Hepatocyte (in vitro differentiated cells): ENCODE measurements at regions not wholly inside any gene's neighbourhood (a gene's known extent, or its start where the extent isn't known, plus 50 kb on each side); places are given as distances from the start of the nearest gene placed in this dataset.

Experiments
- DNase-seq: peaks from one replicate; pipeline ENCODE4 v3.0.0-alpha.2; 2016; ENCODE audit warnings: low spot score
- H2AFZ ChIP-seq: fragments of 200-600 bp; sonication (generic); 2 replicates; pipeline ENCODE4 v1.6.0; 2016; ENCODE audit warnings: antibody characterized with exemption, mild to moderate bottlenecking
- H3K27ac ChIP-seq: fragments of 200-600 bp; sonication (generic); 2 replicates; pipeline ENCODE4 v1.5.1; 2016; ENCODE audit warnings: mild to moderate bottlenecking
- H3K27me3 ChIP-seq: fragments of 200-600 bp; sonication (generic); 2 replicates; pipeline ENCODE4 v1.6.1; 2016
- H3K36me3 ChIP-seq: fragments of 200-600 bp; sonication (generic); replicated peaks from 2 replicates; pipeline ENCODE4 v1.5.1; 2016; ENCODE audit warnings: low read depth; ENCODE audit not compliant: insufficient read depth
- H3K4me1 ChIP-seq: fragments of 200-600 bp; sonication (generic); 2 replicates; pipeline ENCODE4 v1.5.1; 2016; ENCODE audit warnings: mild to moderate bottlenecking, moderate library complexity; ENCODE audit not compliant: insufficient read depth
- H3K4me2 ChIP-seq: fragments of 200-600 bp; sonication (generic); 2 replicates; pipeline ENCODE4 v1.6.0; 2016
- H3K4me3 ChIP-seq: fragments of 200-600 bp; sonication (generic); 2 replicates; pipeline ENCODE4 v1.5.1; 2016; ENCODE audit warnings: mild to moderate bottlenecking
- H3K79me2 ChIP-seq: fragments of 200-600 bp; sonication (generic); 2 replicates; pipeline ENCODE4 v1.6.0; 2017; ENCODE audit warnings: mild to moderate bottlenecking
- H3K9me2 ChIP-seq: fragments of 200-600 bp; sonication (generic); replicated peaks from 2 replicates; pipeline ENCODE4 v1.6.0; 2017; ENCODE audit warnings: mild to moderate bottlenecking; ENCODE audit not compliant: insufficient read depth
- H3K9me3 ChIP-seq: fragments of 200-600 bp; sonication (generic); 2 replicates; pipeline ENCODE4 v1.5.1; 2016; ENCODE audit warnings: low read depth, mild to moderate bottlenecking
- H4K20me1 ChIP-seq: fragments of 200-600 bp; sonication (generic); 2 replicates; pipeline ENCODE4 v1.6.0; 2016; ENCODE audit warnings: mild to moderate bottlenecking; ENCODE audit not compliant: insufficient read depth, poor library complexity, severe bottlenecking
- EZH2 ChIP-seq: fragments of 200-600 bp; sonication (generic); IDR thresholded peaks from 2 replicates; pipeline ENCODE4 v1.6.1; 2016; ENCODE audit warnings: antibody characterized with exemption, mild to moderate bottlenecking, borderline replicate concordance
- EZH2phosphoT487 ChIP-seq: fragments of 200-600 bp; sonication (generic); IDR thresholded peaks from one replicate; pipeline ENCODE4 v1.6.1; 2018; ENCODE audit warnings: antibody characterized with exemption, mild to moderate bottlenecking, low read depth, moderate library complexity; ENCODE audit not compliant: unreplicated experiment, severe bottlenecking
- WGBS: methylation state at CpG from one replicate; pipeline ENCODE4 v1.1.6; 2016; ENCODE audit warnings: low lambda C conversion rate; ENCODE audit errors: missing lambda C conversion rate; 5-methylcytosine and 5-hydroxymethylcytosine counted together
- TF ChIP-seq, protein P1 (sequence below): fragments of 200-600 bp; sonication (generic); IDR thresholded peaks from 2 replicates; pipeline ENCODE4 v1.5.1; 2016; ENCODE audit warnings: antibody characterized with exemption, mild to moderate bottlenecking; ENCODE audit not compliant: poor library complexity

DNA sequence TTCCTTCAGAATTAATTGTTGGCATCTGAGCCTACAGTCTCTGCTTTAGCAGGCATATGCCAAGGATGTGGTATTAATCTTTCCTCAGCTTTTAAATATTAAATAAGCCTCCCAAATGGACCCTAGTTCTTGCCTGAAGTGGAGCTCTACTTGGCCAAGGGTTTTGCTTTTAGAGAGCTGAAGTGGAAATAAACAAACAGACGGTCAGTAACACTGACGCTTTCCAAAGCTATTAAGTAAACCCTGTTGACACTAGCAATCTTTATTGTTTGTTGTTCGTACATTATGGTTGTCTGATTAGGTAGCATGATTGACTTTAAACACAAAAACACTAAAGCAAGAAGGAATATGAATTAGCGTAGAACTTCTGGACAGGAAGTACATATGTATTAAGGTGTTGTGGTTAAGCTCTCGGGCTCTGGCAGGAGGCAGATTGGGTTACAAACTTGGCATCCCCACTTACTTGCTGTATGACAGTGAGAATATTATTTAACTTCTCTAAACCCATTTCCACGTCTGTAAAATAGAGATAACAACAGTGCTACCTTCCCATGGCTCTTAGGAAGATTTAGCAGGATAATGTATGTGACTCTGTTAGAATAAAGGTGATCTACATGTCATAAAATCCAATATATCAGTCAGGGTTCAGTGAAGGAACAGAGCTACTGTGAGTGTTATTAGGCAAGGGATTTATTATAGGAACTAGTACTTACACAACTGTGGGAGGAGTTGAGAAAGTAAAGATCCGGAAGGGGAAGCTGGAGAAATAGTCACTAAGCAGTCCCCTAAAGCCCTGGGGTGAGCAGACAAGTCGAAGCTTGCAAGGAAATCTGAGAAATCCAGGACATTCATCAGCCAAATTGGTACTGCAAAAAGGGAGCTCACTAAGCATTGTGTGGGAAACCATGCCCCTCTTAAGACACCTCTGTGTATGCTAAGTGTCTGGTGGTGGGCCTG, 92.2 kb upstream of the ATF7IP start:
- Histone ChIP-seq H3K27ac (no peak overlapping the region), H3K9me3 (no peaks in the 10 kb centered on the region), H3K4me2 (no peak overlapping the region), H3K4me1 (no peaks in the 10 kb centered on the region), H3K9me2 (no peaks in the 10 kb centered on the region), H3K4me3 (no peak overlapping the region), H3K79me2 (no peaks in the 10 kb centered on the region), H4K20me1 (no peaks in the 10 kb centered on the region), H2AFZ (peak overlapping the region; percentile 45), H3K27me3 (no peaks in the 10 kb centered on the region), H3K36me3 (no peaks in the 10 kb centered on the region)
- TF ChIP-seq EZH2phosphoT487 (no peak), EZH2 (no peak)
- TF ChIP-seq, protein P1, sequence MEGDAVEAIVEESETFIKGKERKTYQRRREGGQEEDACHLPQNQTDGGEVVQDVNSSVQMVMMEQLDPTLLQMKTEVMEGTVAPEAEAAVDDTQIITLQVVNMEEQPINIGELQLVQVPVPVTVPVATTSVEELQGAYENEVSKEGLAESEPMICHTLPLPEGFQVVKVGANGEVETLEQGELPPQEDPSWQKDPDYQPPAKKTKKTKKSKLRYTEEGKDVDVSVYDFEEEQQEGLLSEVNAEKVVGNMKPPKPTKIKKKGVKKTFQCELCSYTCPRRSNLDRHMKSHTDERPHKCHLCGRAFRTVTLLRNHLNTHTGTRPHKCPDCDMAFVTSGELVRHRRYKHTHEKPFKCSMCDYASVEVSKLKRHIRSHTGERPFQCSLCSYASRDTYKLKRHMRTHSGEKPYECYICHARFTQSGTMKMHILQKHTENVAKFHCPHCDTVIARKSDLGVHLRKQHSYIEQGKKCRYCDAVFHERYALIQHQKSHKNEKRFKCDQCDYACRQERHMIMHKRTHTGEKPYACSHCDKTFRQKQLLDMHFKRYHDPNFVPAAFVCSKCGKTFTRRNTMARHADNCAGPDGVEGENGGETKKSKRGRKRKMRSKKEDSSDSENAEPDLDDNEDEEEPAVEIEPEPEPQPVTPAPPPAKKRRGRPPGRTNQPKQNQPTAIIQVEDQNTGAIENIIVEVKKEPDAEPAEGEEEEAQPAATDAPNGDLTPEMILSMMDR = no peak
- 41% methylated on average over 8 of the region's 8 CpGs for WGBS
- no peak for DNase-seq

DNA sequence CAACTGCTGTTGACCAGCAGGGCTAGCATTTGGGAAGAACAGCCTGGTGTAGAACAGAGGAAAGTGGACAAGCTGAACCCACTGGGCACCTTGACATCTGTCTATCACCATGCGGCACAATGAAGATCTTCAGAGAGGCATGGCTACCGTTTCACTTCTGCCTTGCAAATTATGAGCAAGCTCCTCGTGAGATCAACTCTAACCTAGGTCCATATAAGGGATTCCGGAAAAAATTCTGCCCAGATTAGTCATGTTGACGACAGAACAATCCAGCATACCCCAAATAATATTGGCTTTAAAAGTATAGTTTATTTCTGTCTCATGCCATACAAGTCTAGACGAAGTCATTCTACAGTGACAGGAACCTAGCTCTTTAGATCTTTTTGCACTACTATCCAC, 91.6 kb upstream of the ATF7IP start:
- TF ChIP-seq EZH2phosphoT487 = no peak
- TF ChIP-seq EZH2 = no peak
- TF ChIP-seq, protein P1 = no peak
- Histone ChIP-seq H3K79me2 (no peaks in the 10 kb centered on the region), H3K9me3 (no peaks in the 10 kb centered on the region), H3K27ac (no peak overlapping the region), H3K4me2 (no peak overlapping the region), H3K4me1 (no peaks in the 10 kb centered on the region), H3K4me3 (no peak overlapping the region), H2AFZ (no peak overlapping the region), H3K36me3 (no peaks in the 10 kb centered on the region), H4K20me1 (no peaks in the 10 kb centered on the region), H3K27me3 (no peaks in the 10 kb centered on the region), H3K9me2 (no peaks in the 10 kb centered on the region)
- 93% methylated on average over 6 of the region's 6 CpGs for WGBS
- no peak for DNase-seq

DNA sequence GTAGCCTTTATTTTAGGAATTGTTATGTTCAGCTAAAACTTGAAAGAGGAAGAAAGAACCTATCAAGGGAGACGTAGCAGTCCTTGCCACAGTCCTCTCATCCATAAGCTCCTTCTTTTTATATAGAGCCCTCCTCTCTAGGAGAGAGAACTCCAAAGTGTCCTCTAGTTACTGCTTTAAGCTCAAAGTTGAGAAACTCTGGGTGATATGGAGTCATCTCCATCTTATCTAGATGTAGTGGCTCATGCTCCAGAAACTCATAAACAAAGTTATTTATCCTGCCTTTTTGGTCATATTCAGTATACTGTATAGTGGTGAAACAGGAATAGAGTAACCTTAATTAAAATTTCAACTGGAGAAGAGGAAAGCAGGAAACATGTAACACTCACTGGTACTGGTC, 90.4 kb upstream of the ATF7IP start:
- Histone ChIP-seq H2AFZ (no peak overlapping the region), H3K4me1 (no peaks in the 10 kb centered on the region), H3K4me3 (no peak overlapping the region), H4K20me1 (no peaks in the 10 kb centered on the region), H3K27me3 (no peaks in the 10 kb centered on the region), H3K9me3 (no peaks in the 10 kb centered on the region), H3K9me2 (no peaks in the 10 kb centered on the region), H3K79me2 (no peaks in the 10 kb centered on the region), H3K36me3 (no peaks in the 10 kb centered on the region), H3K27ac (no peak overlapping the region), H3K4me2 (no peak overlapping the region)
- WGBS = 44% methylated on average over 1 of the region's 1 CpG
- DNase-seq = no peak
- TF ChIP-seq, protein P1 = no peak
- no peak for TF ChIP-seq EZH2phosphoT487
- no peak for TF ChIP-seq EZH2
